ENCODE measurements at regions not wholly inside any gene's neighbourhood (a gene's known extent, or its start where the extent isn't known, plus 50 kb on each side); places are given as distances from the start of the nearest gene placed in this dataset.

DNA sequence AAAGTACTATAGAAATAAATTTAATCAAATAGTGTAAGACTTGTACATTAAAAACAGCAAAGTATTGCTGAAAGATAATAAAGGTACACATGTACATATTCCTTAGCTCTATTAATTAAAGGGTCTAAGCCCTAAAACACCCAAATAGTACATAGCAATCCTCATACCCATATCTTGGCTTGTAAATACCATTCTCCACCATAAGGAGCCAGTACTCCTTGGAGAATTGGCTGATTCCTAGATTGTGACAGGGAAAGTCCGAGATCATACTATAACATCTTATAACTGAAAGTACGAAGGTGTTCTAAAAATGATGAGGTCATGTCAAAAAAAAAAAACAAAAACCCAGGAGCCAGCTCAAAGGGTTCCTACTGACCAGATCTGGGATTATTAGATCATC is 614.6 kb downstream of the SUCLG1 start:
- no peak overlapping the region for H3K4me3 ChIP-seq (ENCODE audit: low read length)
- H3K9me2 ChIP-seq (replicated peaks; ENCODE audit: low read length), result no peaks in the 10 kb centered on the region
- no peaks in the 10 kb centered on the region for H3K9me3 ChIP-seq (ENCODE audit: low read length)
- no peaks in the 10 kb centered on the region for H3F3A ChIP-seq (ENCODE audit: low read length, unreplicated experiment)
- ATAC-seq (no peak), DNase-seq (peak; percentile 4)
- no peak overlapping the region for H3K4me2 ChIP-seq (ENCODE audit: low read length)
- H2AFZ ChIP-seq (ENCODE audit: low read length), result no peak overlapping the region
- H3K27me3 ChIP-seq (ENCODE audit: low read length), result no peaks in the 10 kb centered on the region
- no peak overlapping the region for H3K9ac ChIP-seq (ENCODE audit: low read length)
- H3K27ac ChIP-seq (ENCODE audit: low read length), result no peak overlapping the region
- no peaks in the 10 kb centered on the region for H3K4me1 ChIP-seq (ENCODE audit: insufficient read depth, low read length)
- H4K20me1 ChIP-seq (ENCODE audit: low read length), result no peaks in the 10 kb centered on the region
- H3K79me2 ChIP-seq (ENCODE audit: low read length), result no peaks in the 10 kb centered on the region
- ChIA-PET CTCF (no interaction called here), POLR2A (ENCODE audit: unreplicated experiment) (no interaction called here)
- no TSS peak for BruUV-seq (replicated peaks)
- intact Hi-C loops (cut with micrococcal nuclease), result no loop called here
- no peaks in the 10 kb centered on the region for H3K36me3 ChIP-seq (ENCODE audit: low read depth, low read length)
- TF ChIP-seq, protein P1, sequence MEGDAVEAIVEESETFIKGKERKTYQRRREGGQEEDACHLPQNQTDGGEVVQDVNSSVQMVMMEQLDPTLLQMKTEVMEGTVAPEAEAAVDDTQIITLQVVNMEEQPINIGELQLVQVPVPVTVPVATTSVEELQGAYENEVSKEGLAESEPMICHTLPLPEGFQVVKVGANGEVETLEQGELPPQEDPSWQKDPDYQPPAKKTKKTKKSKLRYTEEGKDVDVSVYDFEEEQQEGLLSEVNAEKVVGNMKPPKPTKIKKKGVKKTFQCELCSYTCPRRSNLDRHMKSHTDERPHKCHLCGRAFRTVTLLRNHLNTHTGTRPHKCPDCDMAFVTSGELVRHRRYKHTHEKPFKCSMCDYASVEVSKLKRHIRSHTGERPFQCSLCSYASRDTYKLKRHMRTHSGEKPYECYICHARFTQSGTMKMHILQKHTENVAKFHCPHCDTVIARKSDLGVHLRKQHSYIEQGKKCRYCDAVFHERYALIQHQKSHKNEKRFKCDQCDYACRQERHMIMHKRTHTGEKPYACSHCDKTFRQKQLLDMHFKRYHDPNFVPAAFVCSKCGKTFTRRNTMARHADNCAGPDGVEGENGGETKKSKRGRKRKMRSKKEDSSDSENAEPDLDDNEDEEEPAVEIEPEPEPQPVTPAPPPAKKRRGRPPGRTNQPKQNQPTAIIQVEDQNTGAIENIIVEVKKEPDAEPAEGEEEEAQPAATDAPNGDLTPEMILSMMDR (conservative IDR thresholded peaks at IDR 0.05; ENCODE audit: low read depth, low read length), result peak; percentile 18; the same call in 1 of the 2 replicates
- TF ChIP-seq EZH2phosphoT487 (IDR thresholded peaks at IDR 0.05; ENCODE audit: borderline replicate concordance, low read length), result no peak
- TF ChIP-seq EZH2 (IDR thresholded peaks at IDR 0.05; ENCODE audit: low read length, unreplicated experiment), result no peak

DNA sequence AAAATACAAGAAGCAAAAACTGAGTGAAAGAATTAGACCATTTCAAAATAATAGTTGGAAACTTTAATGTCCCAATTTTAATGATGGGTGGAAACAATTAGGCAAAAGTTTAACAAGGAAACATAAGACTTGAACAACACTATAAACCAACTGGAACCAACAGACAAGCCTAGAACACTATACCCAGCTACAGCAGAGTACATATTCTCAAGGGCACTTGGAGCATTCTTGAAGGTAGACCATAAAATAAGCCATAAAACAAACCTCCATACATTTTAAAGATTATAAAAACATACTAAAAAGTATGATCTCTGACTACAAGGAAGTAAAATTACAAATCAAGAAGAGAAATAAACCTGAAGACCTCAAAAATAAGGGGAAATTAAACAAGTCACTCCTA is 616.7 kb downstream of the SUCLG1 start:
- TF ChIP-seq EZH2 (IDR thresholded peaks at IDR 0.05; ENCODE audit: low read length, unreplicated experiment), result no peak
- no peak for TF ChIP-seq EZH2phosphoT487 (IDR thresholded peaks at IDR 0.05; ENCODE audit: borderline replicate concordance, low read length)
- TF ChIP-seq, protein P1 (conservative IDR thresholded peaks at IDR 0.05; ENCODE audit: low read depth, low read length), result no peak
- H3K4me2 ChIP-seq (ENCODE audit: low read length), result no peak overlapping the region
- no TSS peak for BruUV-seq (replicated peaks)
- no peaks in the 10 kb centered on the region for H3K27me3 ChIP-seq (ENCODE audit: low read length)
- DNase-seq (no peak), ATAC-seq (no peak)
- no peaks in the 10 kb centered on the region for H3K9me3 ChIP-seq (ENCODE audit: low read length)
- no peaks in the 10 kb centered on the region for H3K4me1 ChIP-seq (ENCODE audit: insufficient read depth, low read length)
- intact Hi-C loops (cut with micrococcal nuclease), result no loop called here
- POLR2A ChIA-PET (ENCODE audit: unreplicated experiment), result no interaction called here
- no peaks in the 10 kb centered on the region for H3K36me3 ChIP-seq (ENCODE audit: low read depth, low read length)
- H4K20me1 ChIP-seq (ENCODE audit: low read length), result no peaks in the 10 kb centered on the region
- H3K4me3 ChIP-seq (ENCODE audit: low read length), result no peak overlapping the region
- H3F3A ChIP-seq (ENCODE audit: low read length, unreplicated experiment), result no peaks in the 10 kb centered on the region
- no peaks in the 10 kb centered on the region for H3K9me2 ChIP-seq (replicated peaks; ENCODE audit: low read length)
- H3K27ac ChIP-seq (ENCODE audit: low read length), result no peak overlapping the region
- no peak overlapping the region for H2AFZ ChIP-seq (ENCODE audit: low read length)
- no peak overlapping the region for H3K9ac ChIP-seq (ENCODE audit: low read length)
- no peaks in the 10 kb centered on the region for H3K79me2 ChIP-seq (ENCODE audit: low read length)
- CTCF ChIA-PET, result no interaction called here

DNA sequence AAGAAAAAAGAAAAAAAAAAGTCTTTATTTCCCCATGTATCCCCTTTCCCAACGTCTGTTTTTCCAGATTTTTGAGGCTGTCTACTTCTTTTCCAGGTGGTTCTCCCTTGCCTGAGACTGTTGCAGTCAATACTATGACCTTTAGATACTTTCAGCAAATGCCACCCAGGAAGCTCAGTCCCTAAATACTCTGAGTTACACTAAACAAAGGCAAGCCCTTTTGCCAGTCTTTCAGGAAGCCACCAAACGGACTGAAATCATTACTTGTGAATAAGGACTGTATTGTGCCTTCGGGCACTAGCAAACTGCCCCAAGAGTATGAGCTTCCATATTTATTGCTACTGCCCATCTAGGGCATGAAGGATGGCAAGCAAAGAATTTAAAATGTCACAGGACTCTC is 621.3 kb downstream of the SUCLG1 start:
- CTCF ChIA-PET, result no interaction called here
- TF ChIP-seq, protein P1 (conservative IDR thresholded peaks at IDR 0.05; ENCODE audit: low read depth, low read length), result no peak
- TF ChIP-seq EZH2 (IDR thresholded peaks at IDR 0.05; ENCODE audit: low read length, unreplicated experiment) (no peak), EZH2phosphoT487 (IDR thresholded peaks at IDR 0.05; ENCODE audit: borderline replicate concordance, low read length) (no peak)

More for the DNA sequence above, 621.3 kb downstream of the SUCLG1 start:
- H3K27me3 ChIP-seq (ENCODE audit: low read length), result no peaks in the 10 kb centered on the region
- H3K36me3 ChIP-seq (ENCODE audit: low read depth, low read length), result no peaks in the 10 kb centered on the region
- intact Hi-C loops (cut with micrococcal nuclease), result no loop called here
- BruUV-seq (replicated peaks), result no TSS peak
- DNase-seq (no peak), ATAC-seq (no peak)
- no peak overlapping the region for H3K4me3 ChIP-seq (ENCODE audit: low read length)
- no peaks in the 10 kb centered on the region for H3K79me2 ChIP-seq (ENCODE audit: low read length)
- no peaks in the 10 kb centered on the region for H4K20me1 ChIP-seq (ENCODE audit: low read length)
- POLR2A ChIA-PET (ENCODE audit: unreplicated experiment), result no interaction called here
- no peak overlapping the region for H3K27ac ChIP-seq (ENCODE audit: low read length)
- H3K9me3 ChIP-seq (ENCODE audit: low read length), result no peaks in the 10 kb centered on the region
- no peaks in the 10 kb centered on the region for H3K9me2 ChIP-seq (replicated peaks; ENCODE audit: low read length)
- no peak overlapping the region for H3K4me2 ChIP-seq (ENCODE audit: low read length)
- H3K9ac ChIP-seq (ENCODE audit: low read length), result no peak overlapping the region
- H2AFZ ChIP-seq (ENCODE audit: low read length), result no peak overlapping the region
- H3F3A ChIP-seq (ENCODE audit: low read length, unreplicated experiment), result no peaks in the 10 kb centered on the region
- H3K4me1 ChIP-seq (ENCODE audit: insufficient read depth, low read length), result no peaks in the 10 kb centered on the region
